IMR-90 (cell line): ENCODE measurements at regions not wholly inside any gene's neighbourhood (a gene's known extent, or its start where the extent isn't known, plus 50 kb on each side); places are given as distances from the start of the nearest gene placed in this dataset.

ENCODE experiments used
- ATAC-seq: fragments of 200-7000 bp; cut with Tn5 transposase; 2 replicates; pipeline ENCODE4 v1.9.1; 2020; ENCODE audit warnings: low read depth, mild to moderate bottlenecking, moderate library complexity
- BruUV-seq: library from RNA; stranded (reverse); fragments of 400-500 nt; replicated peaks from 2 replicates; lab custom pipeline; 2021; lab: Mats Ljungman, UMichigan
- CTCF ChIA-PET: fragments of 300-600 bp; formaldehyde crosslinking; extraction: SDS; loops from one replicate; lab custom pipeline; 2021; ENCODE audit warnings: antibody characterized with exemption; lab: Yijun Ruan, JAX
- POLR2A ChIA-PET: fragments of 300-600 bp; sonication (Branson Sonifier 250); formaldehyde crosslinking; loops from one replicate; lab custom pipeline; 2022; ENCODE audit warnings: antibody characterized with exemption; ENCODE audit not compliant: unreplicated experiment; lab: Charles Lee
- DNase-seq: peaks from one replicate; pipeline ENCODE4 v3.0.0; 2013
- H2AFZ ChIP-seq: replicated peaks from 2 replicates; pipeline ENCODE3; 2013; ENCODE audit warnings: low read length, mild to moderate bottlenecking; ENCODE audit not compliant: poor library complexity
- H2AK5ac ChIP-seq: 2 replicates; pipeline ENCODE4 v1.6.1; 2013; ENCODE audit warnings: low read depth, low read length, inconsistent platforms
- H2AK9ac ChIP-seq: replicated peaks from 2 replicates; pipeline ENCODE3; 2013; ENCODE audit warnings: mild to moderate bottlenecking, low read depth, low read length, moderate library complexity; ENCODE audit not compliant: poor library complexity
- H2BK120ac ChIP-seq: 2 replicates; pipeline ENCODE4 v1.6.1; 2013; ENCODE audit warnings: low read depth, low read length, inconsistent platforms
- H2BK15ac ChIP-seq: 3 replicates; pipeline ENCODE4 v1.6.1; 2013; ENCODE audit warnings: low read depth, low read length, inconsistent platforms
- H2BK20ac ChIP-seq: 2 replicates; pipeline ENCODE4 v1.6.1; 2013; ENCODE audit warnings: low read depth, mild to moderate bottlenecking, inconsistent platforms, low read length, moderate library complexity
- H2BK5ac ChIP-seq: 2 replicates; pipeline ENCODE4 v1.6.1; 2013; ENCODE audit warnings: mild to moderate bottlenecking, low read depth, low read length, inconsistent platforms; ENCODE audit not compliant: poor library complexity, severe bottlenecking
- H3K14ac ChIP-seq: replicated peaks from 2 replicates; pipeline ENCODE4 v1.6.1; 2013; ENCODE audit warnings: low read depth, low read length, inconsistent platforms
- H3K18ac ChIP-seq: 2 replicates; pipeline ENCODE4 v1.6.1; 2013; ENCODE audit warnings: low read depth, low read length, control low read depth
- H3K23ac ChIP-seq: 2 replicates; pipeline ENCODE4 v1.6.1; 2013; ENCODE audit warnings: low read depth, low read length, inconsistent platforms
- H3K27ac ChIP-seq: 2 replicates; pipeline ENCODE4 v1.5.1; 2013; ENCODE audit warnings: mild to moderate bottlenecking, control low read depth, low read length; ENCODE audit not compliant: insufficient read depth
- H3K27me3 ChIP-seq: 2 replicates; pipeline ENCODE4 v1.6.1; 2013; ENCODE audit warnings: low read length; ENCODE audit not compliant: control insufficient read depth, insufficient read depth
- H3K36me3 ChIP-seq: 2 replicates; pipeline ENCODE4 v1.6.1; 2013; ENCODE audit warnings: low read length, mixed read lengths; ENCODE audit not compliant: control insufficient read depth, insufficient read depth
- H3K4ac ChIP-seq: 2 replicates; pipeline ENCODE4 v1.6.1; 2013; ENCODE audit warnings: low read depth, low read length, inconsistent platforms
- H3K4me1 ChIP-seq: 2 replicates; pipeline ENCODE4 v1.6.1; 2013; ENCODE audit warnings: low read length, mixed read lengths; ENCODE audit not compliant: control insufficient read depth, insufficient read depth
- H3K4me2 ChIP-seq: 2 replicates; pipeline ENCODE4 v1.6.1; 2013; ENCODE audit warnings: low read depth, mild to moderate bottlenecking, control low read depth, low read length, moderate library complexity
- H3K4me3 ChIP-seq: 2 replicates; pipeline ENCODE4 v1.5.1; 2013; ENCODE audit warnings: low read depth, mild to moderate bottlenecking, control low read depth, low read length, moderate library complexity; ENCODE audit not compliant: insufficient read depth
- H3K56ac ChIP-seq: 2 replicates; pipeline ENCODE4 v1.6.1; 2013; ENCODE audit warnings: low read length, inconsistent platforms; ENCODE audit not compliant: insufficient read depth; ENCODE audit errors: extremely low read depth
- H3K79me1 ChIP-seq, 2 experiments: 2 replicates each; pipeline ENCODE4 v1.6.1; 2013; ENCODE audit warnings: low read length in 2 of 2, inconsistent platforms in 1 of 2, low read depth in 1 of 2
- H3K9ac ChIP-seq: 2 replicates; pipeline ENCODE4 v1.6.1; 2013; ENCODE audit warnings: low read depth, low read length, control low read depth
- H3K9me1 ChIP-seq: 2 replicates; pipeline ENCODE4 v1.6.1; 2013; ENCODE audit warnings: low read length, inconsistent platforms; ENCODE audit not compliant: insufficient read depth
- H3K9me3 ChIP-seq: 2 replicates; pipeline ENCODE4 v1.6.1; 2013; ENCODE audit warnings: low read length; ENCODE audit not compliant: control insufficient read depth, insufficient read depth
- H4K20me1 ChIP-seq: 2 replicates; pipeline ENCODE4 v1.6.1; 2013; ENCODE audit warnings: low read length, inconsistent platforms; ENCODE audit not compliant: insufficient read depth
- H4K5ac ChIP-seq: 2 replicates; pipeline ENCODE4 v1.6.1; 2013; ENCODE audit warnings: mild to moderate bottlenecking, low read depth, low read length, control low read depth
- H4K8ac ChIP-seq, 2 experiments: 2 replicates each; pipeline ENCODE4 v1.6.1; 2013; ENCODE audit warnings: low read depth in 2 of 2, low read length in 2 of 2, control low read depth in 1 of 2, inconsistent platforms in 1 of 2
- H4K91ac ChIP-seq: 2 replicates; pipeline ENCODE4 v1.6.1; 2013; ENCODE audit warnings: low read depth, low read length, inconsistent platforms; ENCODE audit not compliant: insufficient read depth
- BHLHE40 ChIP-seq: fragments of 150-350 bp; IDR thresholded peaks from 2 replicates; pipeline ENCODE4 v1.6.1; 2016; ENCODE audit warnings: mild to moderate bottlenecking, low read depth, low read length
- CEBPB ChIP-seq: IDR thresholded peaks from 2 replicates; pipeline ENCODE4 v1.6.1; 2012; ENCODE audit warnings: low read depth, low read length, improper control_type of control experiment
- CHD1 ChIP-seq: IDR thresholded peaks from 2 replicates; pipeline ENCODE4 v1.6.1; 2012; ENCODE audit warnings: low read depth, low read length, improper control_type of control experiment
- CTCF ChIP-seq: conservative IDR thresholded peaks from 2 replicates; pipeline ENCODE4 v1.5.1; 2012; ENCODE audit warnings: mild to moderate bottlenecking, low read depth, low read length, improper control_type of control experiment
- ELK1 ChIP-seq: fragments of 150-350 bp; IDR thresholded peaks from 2 replicates; pipeline ENCODE4 v1.6.1; 2016; ENCODE audit warnings: low read depth, mild to moderate bottlenecking, low read length, moderate library complexity, borderline replicate concordance
- FOS ChIP-seq: fragments of 150-350 bp; IDR thresholded peaks from 2 replicates; pipeline ENCODE4 v1.6.1; 2016; ENCODE audit warnings: low read depth, low read length
- MAFK ChIP-seq: IDR thresholded peaks from 2 replicates; pipeline ENCODE4 v1.6.1; 2012; ENCODE audit warnings: low read depth, low read length, improper control_type of control experiment
- MAZ ChIP-seq: IDR thresholded peaks from 2 replicates; pipeline ENCODE4 v1.6.1; 2012; ENCODE audit warnings: low read depth, mild to moderate bottlenecking, low read length, improper control_type of control experiment, moderate library complexity, borderline replicate concordance
- MXI1 ChIP-seq: IDR thresholded peaks from 2 replicates; pipeline ENCODE4 v1.6.1; 2012; ENCODE audit warnings: low read depth, mild to moderate bottlenecking, low read length, moderate library complexity, borderline replicate concordance
- NFE2L2 ChIP-seq: fragments of 150-350 bp; IDR thresholded peaks from 2 replicates; pipeline ENCODE4 v1.6.1; 2016; ENCODE audit warnings: low read depth, mild to moderate bottlenecking, low read length
- POLR2A ChIP-seq: IDR thresholded peaks from 2 replicates; pipeline ENCODE4 v1.6.1; 2012; ENCODE audit warnings: mild to moderate bottlenecking, low read depth, low read length
- RAD21 ChIP-seq: IDR thresholded peaks from 2 replicates; pipeline ENCODE4 v1.6.1; 2012; ENCODE audit warnings: low read length, improper control_type of control experiment
- RCOR1 ChIP-seq: IDR thresholded peaks from 2 replicates; pipeline ENCODE4 v1.6.1; 2012; ENCODE audit warnings: mild to moderate bottlenecking, low read length, improper control_type of control experiment; ENCODE audit not compliant: insufficient replicate concordance
- RFX5 ChIP-seq: IDR thresholded peaks from 2 replicates; pipeline ENCODE4 v1.8.0; 2012; ENCODE audit warnings: low read depth, mild to moderate bottlenecking, low read length, moderate library complexity
- SMC3 ChIP-seq: fragments of 150-350 bp; IDR thresholded peaks from 2 replicates; pipeline ENCODE4 v1.6.1; 2016; ENCODE audit warnings: low read depth, mild to moderate bottlenecking, antibody characterized with exemption, low read length, moderate library complexity
- USF2 ChIP-seq: fragments of 150-350 bp; IDR thresholded peaks from 2 replicates; pipeline ENCODE4 v1.6.1; 2017; ENCODE audit warnings: mild to moderate bottlenecking, antibody characterized with exemption, low read length, low read depth
- WGBS, 2 experiments: methylation state at CpG; one replicate each; pipeline versions ENCODE4 v1.1.5 to v1.1.7; 2013; ENCODE audit warnings: missing lambda C conversion rate in 2 of 2; ENCODE audit not compliant: insufficient read length in 1 of 2; ENCODE audit errors: extremely low coverage in 2 of 2; 5-methylcytosine and 5-hydroxymethylcytosine counted together
- dilution Hi-C: fragments of 300-500 bp; cut with HindIII; formaldehyde crosslinking; loops from one replicate; pipeline ENCODE4 v1.14.3; 2018; ENCODE audit warnings: low sequenced_read_pairs; ENCODE audit not compliant: unreplicated experiment
- in situ Hi-C: fragments of 300-500 bp; cut with MboI; formaldehyde crosslinking; loops from 3 replicates; pipeline ENCODE4 v1.14.3; 2019; ENCODE audit warnings: low sequenced_read_pairs, inconsistent platforms, mixed read lengths
- intact Hi-C: fragments of 100-400 bp; cut with micrococcal nuclease; formaldehyde crosslinking; loops from 2 replicates; pipeline ENCODE4 v1.10.0; 2022

GRCh38 chr2:123912171-123912570 is 112.9 kb upstream of the CNTNAP5 start:
- Histone ChIP-seq H4K8ac (no peak overlapping the region), H3K18ac (no peak overlapping the region), H3K27ac (no peak overlapping the region), H3K4ac (no peak overlapping the region), H3K79me1 (no peaks in the 10 kb centered on the region), H2BK15ac (no peak overlapping the region), H3K9me3 (peaks cover 15% of the 10 kb centered on the region), H4K91ac (no peak overlapping the region), H3K9me1 (no peaks in the 10 kb centered on the region), H4K5ac (no peak overlapping the region), H2AK9ac (no peak overlapping the region), H3K4me3 (no peak overlapping the region), H2AK5ac (no peak overlapping the region), H3K4me2 (no peak overlapping the region), H4K20me1 (no peaks in the 10 kb centered on the region), H2BK5ac (no peak overlapping the region), H3K9ac (no peak overlapping the region), H3K36me3 (no peaks in the 10 kb centered on the region), H3K14ac (no peak overlapping the region), H2AFZ (no peak overlapping the region), H3K4me1 (no peaks in the 10 kb centered on the region), H3K56ac (no peak overlapping the region), H3K27me3 (no peaks in the 10 kb centered on the region), H3K23ac (no peak overlapping the region), H2BK20ac (no peak overlapping the region), H2BK120ac (no peak overlapping the region)
- no peak for ATAC-seq
- WGBS, 2 experiments: 60% methylated on average over 1 of the region's 4 CpGs; no CpG with 5 or more reads in 1 of the 2 experiments
- BruUV-seq: no TSS peak
- DNase-seq: no peak
- intact Hi-C loops: no loop called here
- TF ChIP-seq ELK1 (no peak), RCOR1 (no peak), FOS (no peak), POLR2A (no peak), USF2 (no peak), MAFK (no peak), NFE2L2 (no peak), CHD1 (no peak), CTCF (no peak), CEBPB (no peak), SMC3 (no peak), RAD21 (no peak), BHLHE40 (no peak), MXI1 (no peak), RFX5 (no peak), MAZ (no peak)
- in situ Hi-C loops: no loop called here
- ChIA-PET CTCF (no interaction called here), POLR2A (no interaction called here)
- dilution Hi-C loops: no loop called here
